Esophagus squamous epithelium (tissue), 5 donors: ENCODE measurements at regions not wholly inside any gene's neighbourhood (a gene's known extent, or its start where the extent isn't known, plus 50 kb on each side); places are given as distances from the start of the nearest gene placed in this dataset.
"Not testable (repeated sequence)": the region's sequence is repeated elsewhere in the genome, so short reads cannot be mapped to it uniquely, and the experiment has no call there.

Source experiments
- DNase-seq: peaks from one replicate; lab custom pipeline; 2025; lab: John Stamatoyannopoulos, UW
- H3K27ac ChIP-seq, 4 donors: fragments of 200-600 bp; sonication (generic); one replicate each; pipeline ENCODE4 v1.5.1; 2016 to 2019; ENCODE audit warnings: mild to moderate bottlenecking in 1 of 4
- H3K27me3 ChIP-seq, 4 donors: fragments of 200-600 bp; sonication (generic); 1 replicate in 3 of 4; 2 replicates in 1 of 4; pipeline versions ENCODE4 v1.5.1 to v1.6.0; 2017 to 2021; ENCODE audit warnings: antibody characterized with exemption in 1 of 4
- H3K36me3 ChIP-seq, 3 donors: fragments of 200-600 bp; sonication (generic); one replicate each; pipeline ENCODE4 v1.5.1; 2016 to 2019
- H3K4me1 ChIP-seq, 3 donors: fragments of 200-600 bp; sonication (generic); one replicate each; pipeline ENCODE4 v1.5.1; 2017 to 2019
- H3K4me3 ChIP-seq, 4 donors: fragments of 200-600 bp; sonication (generic); 1 replicate in 3 of 4; 2 replicates in 1 of 4; pipeline ENCODE4 v1.5.1; 2016 to 2019; ENCODE audit warnings: mild to moderate bottlenecking in 2 of 4, moderate library complexity in 1 of 4
- H3K9me3 ChIP-seq, 3 donors: fragments of 200-600 bp; sonication (generic); one replicate each; pipeline ENCODE4 v1.5.1; 2016 to 2019
- POLR2A ChIP-seq, 4 donors: fragments of 450-650 bp; IDR thresholded peaks; one replicate each; pipeline ENCODE4 v1.6.1; 2017; ENCODE audit warnings: antibody characterized with exemption in 4 of 4, mild to moderate bottlenecking in 4 of 4, moderate library complexity in 3 of 4
- WGBS, 2 donors: methylation state at CpG; one replicate each; pipeline ENCODE4 v1.1.5; 2018; 5-methylcytosine and 5-hydroxymethylcytosine counted together
- intact Hi-C: fragments of 100-400 bp; cut with DNase I; formaldehyde crosslinking; loops from one replicate; pipeline ENCODE4 v1.15.0; 2022
- TF ChIP-seq, protein P1 (sequence below), 6 experiments: fragments of 450-650 bp in 4 of 6; fragments of 200-600 bp in 2 of 6; sonication (generic) in 2 of 6; IDR thresholded peaks; one replicate each; pipeline ENCODE4 v1.5.1; 2016 to 2019; ENCODE audit warnings: antibody characterized with exemption in 6 of 6, mild to moderate bottlenecking in 4 of 6, moderate library complexity in 4 of 6
- donor health status: DM: yes; HTN: yes; CAD: no.

DNA sequence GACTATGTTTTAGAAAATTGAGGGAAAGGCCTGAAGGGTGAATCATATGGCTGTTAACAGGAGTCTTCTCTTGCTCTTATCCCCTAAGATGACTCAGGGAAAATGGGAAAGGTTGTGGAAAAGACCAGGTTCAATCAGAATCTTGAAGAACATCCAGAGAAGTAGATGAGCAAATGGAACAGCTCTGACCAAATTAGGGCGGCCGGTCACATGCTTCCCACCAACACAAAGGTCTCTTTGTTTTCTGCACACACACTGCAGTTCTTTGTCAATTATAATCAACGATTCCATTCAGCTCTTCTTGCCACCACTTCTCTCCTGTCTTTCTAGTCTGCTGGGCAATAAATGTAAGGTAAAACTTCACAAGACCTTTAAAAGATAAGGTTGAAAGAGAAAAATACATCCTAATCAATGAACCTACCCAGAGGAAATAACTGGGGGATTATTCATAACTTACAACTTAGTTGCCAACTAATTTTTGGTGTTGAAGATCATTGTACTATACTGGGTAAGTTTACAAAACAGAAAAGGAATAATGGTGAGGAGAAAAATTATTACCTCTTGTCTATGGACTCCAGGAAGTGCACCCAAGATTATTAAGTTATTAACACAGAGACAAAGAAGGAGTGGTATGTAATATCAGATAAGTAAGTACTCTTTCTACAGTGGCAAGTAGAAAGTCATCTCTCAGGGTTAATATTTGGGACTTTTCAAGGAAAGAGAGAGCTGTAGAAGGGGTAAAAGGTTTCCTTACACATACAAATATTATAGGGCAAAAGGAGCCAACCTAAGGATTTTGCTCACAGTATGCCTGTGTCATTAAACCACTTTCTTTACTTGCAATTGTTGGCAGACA, 441.9 kb upstream of the PIK3R1 start:
- Histone ChIP-seq H3K4me1 (no peaks in the 10 kb centered on the region), H3K27ac (no peak overlapping the region), H3K27me3 (no peaks in the 10 kb centered on the region), H3K9me3 (no peaks in the 10 kb centered on the region), H3K36me3 (no peaks in the 10 kb centered on the region), H3K4me3 (no peak overlapping the region)
- intact Hi-C loops: no loop called here
- TF ChIP-seq, protein P1, sequence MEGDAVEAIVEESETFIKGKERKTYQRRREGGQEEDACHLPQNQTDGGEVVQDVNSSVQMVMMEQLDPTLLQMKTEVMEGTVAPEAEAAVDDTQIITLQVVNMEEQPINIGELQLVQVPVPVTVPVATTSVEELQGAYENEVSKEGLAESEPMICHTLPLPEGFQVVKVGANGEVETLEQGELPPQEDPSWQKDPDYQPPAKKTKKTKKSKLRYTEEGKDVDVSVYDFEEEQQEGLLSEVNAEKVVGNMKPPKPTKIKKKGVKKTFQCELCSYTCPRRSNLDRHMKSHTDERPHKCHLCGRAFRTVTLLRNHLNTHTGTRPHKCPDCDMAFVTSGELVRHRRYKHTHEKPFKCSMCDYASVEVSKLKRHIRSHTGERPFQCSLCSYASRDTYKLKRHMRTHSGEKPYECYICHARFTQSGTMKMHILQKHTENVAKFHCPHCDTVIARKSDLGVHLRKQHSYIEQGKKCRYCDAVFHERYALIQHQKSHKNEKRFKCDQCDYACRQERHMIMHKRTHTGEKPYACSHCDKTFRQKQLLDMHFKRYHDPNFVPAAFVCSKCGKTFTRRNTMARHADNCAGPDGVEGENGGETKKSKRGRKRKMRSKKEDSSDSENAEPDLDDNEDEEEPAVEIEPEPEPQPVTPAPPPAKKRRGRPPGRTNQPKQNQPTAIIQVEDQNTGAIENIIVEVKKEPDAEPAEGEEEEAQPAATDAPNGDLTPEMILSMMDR (IDR thresholded peaks at IDR 0.05): no peak
- no peak for TF ChIP-seq POLR2A (IDR thresholded peaks at IDR 0.05)
- 73 to 77% methylated on average over 3 of the region's 3 CpGs for WGBS, 2 donors
- DNase-seq: no peak

- Histone ChIP-seq H3K9me3 (no peaks in the 10 kb centered on the region), H3K27me3 (no peaks in the 10 kb centered on the region), H3K36me3 (no peaks in the 10 kb centered on the region), H3K4me1 (no peaks in the 10 kb centered on the region), H3K27ac (no peak overlapping the region), H3K4me3 (no peak overlapping the region)
- intact Hi-C loops: no loop called here
- 84 to 86% methylated on average over 6 of the region's 6 CpGs for WGBS, 2 donors
- TF ChIP-seq POLR2A (IDR thresholded peaks at IDR 0.05): no peak
- TF ChIP-seq, protein P1 (IDR thresholded peaks at IDR 0.05): no peak
- no peak for DNase-seq
Measured at GRCh38 chr5:67771791-67772190, 443.8 kb upstream of the PIK3R1 start.

DNA sequence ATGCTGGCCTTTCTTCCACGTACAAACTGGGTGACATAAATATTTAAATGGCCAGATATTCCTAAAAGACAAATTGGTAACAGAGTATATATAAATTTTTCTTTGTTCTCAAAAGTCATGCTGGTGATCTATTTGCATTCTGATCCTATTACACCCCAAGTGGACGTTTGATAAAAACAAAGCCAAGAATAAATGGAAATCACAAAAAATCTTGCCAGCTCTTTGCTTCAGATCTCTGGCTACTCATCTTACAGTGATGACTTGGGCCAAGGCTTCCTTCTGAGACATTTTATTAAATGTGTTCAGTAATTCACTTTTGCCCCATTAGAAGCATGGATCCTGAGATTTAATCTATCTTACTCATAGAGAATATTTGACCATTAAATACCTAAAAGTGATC, 444.3 kb upstream of the PIK3R1 start:
- intact Hi-C loops: no loop called here
- 43 to 44% methylated on average over 2 of the region's 2 CpGs for WGBS, 2 donors
- DNase-seq: no peak

GRCh38 chr5:67770431-67771025, 445.0 kb upstream of the PIK3R1 start:
- H3K27ac ChIP-seq: no peak overlapping the region
- DNase-seq: no peak
- H3K27me3 ChIP-seq: no peaks in the 10 kb centered on the region
- WGBS, 2 donors: 56 to 60% methylated on average over 5 of the region's 5 CpGs
- H3K4me1 ChIP-seq: no peaks in the 10 kb centered on the region
- intact Hi-C loops: no loop called here
- H3K36me3 ChIP-seq: no peaks in the 10 kb centered on the region
- H3K9me3 ChIP-seq: no peaks in the 10 kb centered on the region
- H3K4me3 ChIP-seq: no peak overlapping the region
- TF ChIP-seq, protein P1 (IDR thresholded peaks at IDR 0.05): no peak
- no peak for TF ChIP-seq POLR2A (IDR thresholded peaks at IDR 0.05)

More for the DNA sequence above, 444.3 kb upstream of the PIK3R1 start:
- H3K9me3 ChIP-seq: no peaks in the 10 kb centered on the region
- H3K36me3 ChIP-seq: no peaks in the 10 kb centered on the region
- H3K27ac ChIP-seq: no peak overlapping the region
- H3K4me1 ChIP-seq: no peaks in the 10 kb centered on the region
- no peak overlapping the region for H3K4me3 ChIP-seq
- no peaks in the 10 kb centered on the region for H3K27me3 ChIP-seq
- no peak for TF ChIP-seq POLR2A (IDR thresholded peaks at IDR 0.05)
- TF ChIP-seq, protein P1 (IDR thresholded peaks at IDR 0.05): no peak

- DNase-seq: no peak
Measured at GRCh38 chr5:67765697-67766096, 449.9 kb upstream of the PIK3R1 start.

GRCh38 chr5:67757771-67758170, 457.8 kb upstream of the PIK3R1 start:
- H3K9me3 ChIP-seq, intact Hi-C loops, H3K4me3 ChIP-seq, H3K27ac ChIP-seq, H3K4me1 ChIP-seq, DNase-seq, H3K36me3 ChIP-seq, H3K27me3 ChIP-seq: not testable (repeated sequence)
- WGBS, 2 donors: 92 to 93% methylated on average over 4 to 8 of the region's 10 CpGs

More at GRCh38 chr5:67765697-67766096, 449.9 kb upstream of the PIK3R1 start:
- H3K9me3 ChIP-seq: no peaks in the 10 kb centered on the region
- H3K4me1 ChIP-seq: no peaks in the 10 kb centered on the region
- H3K4me3 ChIP-seq: no peak overlapping the region
- H3K27ac ChIP-seq: no peak overlapping the region
- H3K27me3 ChIP-seq: no peaks in the 10 kb centered on the region
- TF ChIP-seq, protein P1 (IDR thresholded peaks at IDR 0.05): no peak
- TF ChIP-seq POLR2A (IDR thresholded peaks at IDR 0.05): no peak
- no peaks in the 10 kb centered on the region for H3K36me3 ChIP-seq
- intact Hi-C loops: no loop called here
- 53 to 59% methylated on average over 2 of the region's 2 CpGs for WGBS, 2 donors
